ENCODE measurements at regions not wholly inside any gene's neighbourhood (a gene's known extent, or its start where the extent isn't known, plus 50 kb on each side); places are given as distances from the start of the nearest gene placed in this dataset.
"Not testable (repeated sequence)": the region's sequence is repeated elsewhere in the genome, so short reads cannot be mapped to it uniquely, and the experiment has no call there.

- no peak for DNase-seq (ENCODE audit: low read depth)
Observed at GRCh38 chr3:165716592-165716991, 120.6 kb downstream of the BCHE start.

GRCh38 chr3:165713479-165713878, 123.7 kb downstream of the BCHE start:
- no peak for DNase-seq (ENCODE audit: low read depth)

- no peak for DNase-seq (ENCODE audit: low read depth)
Observed at GRCh38 chr3:165712382-165712781, 124.8 kb downstream of the BCHE start.

- no peak for DNase-seq (ENCODE audit: low read depth)
Observed at GRCh38 chr3:165697910-165698309, 139.3 kb downstream of the BCHE start.

- no peak for DNase-seq (ENCODE audit: low read depth)
Observed at GRCh38 chr3:165696496-165696895, 140.7 kb downstream of the BCHE start.

GRCh38 chr3:165683947-165684346, 153.3 kb downstream of the BCHE start:
- peak; percentile 9 for DNase-seq (ENCODE audit: low read depth)

GRCh38 chr3:165682734-165683133, 154.5 kb downstream of the BCHE start:
- no peak for DNase-seq (ENCODE audit: low read depth)

- peak; percentile 25 for DNase-seq (ENCODE audit: low read depth)
Observed at GRCh38 chr3:165669967-165670366, 167.3 kb downstream of the BCHE start.

- DNase-seq (ENCODE audit: low read depth) = no peak
Observed at GRCh38 chr3:165669504-165669903, 167.7 kb downstream of the BCHE start.

GRCh38 chr3:165667676-165668075, 169.5 kb downstream of the BCHE start:
- no peak for DNase-seq (ENCODE audit: low read depth)

GRCh38 chr3:165658027-165658426, 179.2 kb downstream of the BCHE start:
- no peak for DNase-seq (ENCODE audit: low read depth)

- no peak for DNase-seq (ENCODE audit: low read depth)
Observed at GRCh38 chr3:165653130-165653778, 184.0 kb downstream of the BCHE start.

GRCh38 chr3:165649282-165649681, 187.9 kb downstream of the BCHE start:
- DNase-seq (ENCODE audit: low read depth) = not testable (repeated sequence)

- no peak for DNase-seq (ENCODE audit: low read depth)
Observed at GRCh38 chr3:165645191-165645590, 192.0 kb downstream of the BCHE start.

GRCh38 chr3:165644331-165644730, 192.9 kb downstream of the BCHE start:
- no peak for DNase-seq (ENCODE audit: low read depth)

- peak; percentile 77 for DNase-seq (ENCODE audit: low read depth)
Observed at GRCh38 chr3:165643425-165643824, 193.8 kb downstream of the BCHE start.

GRCh38 chr3:165642761-165643420, 194.3 kb downstream of the BCHE start:
- peak; percentile 98 for DNase-seq (ENCODE audit: low read depth)

GRCh38 chr3:165641569-165642310, 195.5 kb downstream of the BCHE start:
- DNase-seq (ENCODE audit: low read depth) = no peak

- DNase-seq (ENCODE audit: low read depth) = no peak
Observed at GRCh38 chr3:165640970-165641369, 196.3 kb downstream of the BCHE start.

- DNase-seq (ENCODE audit: low read depth) = no peak
Observed at GRCh38 chr3:165640031-165640430, 197.2 kb downstream of the BCHE start.

- DNase-seq (ENCODE audit: low read depth) = no peak
Observed at GRCh38 chr3:165638034-165638433, 199.2 kb downstream of the BCHE start.

GRCh38 chr3:165636684-165637015, 200.6 kb downstream of the BCHE start:
- DNase-seq (ENCODE audit: low read depth) = no peak
